Spleen (tissue), 11 donors: ENCODE measurements at regions not wholly inside any gene's neighbourhood (a gene's known extent, or its start where the extent isn't known, plus 50 kb on each side); places are given as distances from the start of the nearest gene placed in this dataset.

Source experiments
- DNase-seq: peaks from one replicate; pipeline ENCODE4 v3.0.0-alpha.2; 2020
- H3K27ac ChIP-seq, 8 donors: fragments of 200-600 bp; sonication (generic) in 7 of 8; 1 replicate in 4 of 8; 2 replicates in 4 of 8; pipeline versions ENCODE4 v1.5.0 to v1.8.0; 2016 to 2021; ENCODE audit warnings: inconsistent platforms in 4 of 8, mild to moderate bottlenecking in 4 of 8, moderate library complexity in 1 of 8
- H3K27me3 ChIP-seq, 7 donors: fragments of 200-600 bp; sonication (generic) in 6 of 7; replicated peaks in 1 of 7; 1 replicate in 4 of 7; 2 replicates in 3 of 7; pipeline versions ENCODE4 v1.5.0 to v1.8.0; 2016 to 2021; ENCODE audit warnings: inconsistent platforms in 3 of 7, mild to moderate bottlenecking in 1 of 7
- H3K36me3 ChIP-seq, 6 donors: fragments of 200-600 bp; sonication (generic) in 5 of 6; 1 replicate in 4 of 6; 2 replicates in 2 of 6; pipeline versions ENCODE4 v1.5.0 to v1.8.0; 2016 to 2021; ENCODE audit warnings: inconsistent platforms in 2 of 6
- H3K4me1 ChIP-seq, 6 donors: fragments of 200-600 bp; sonication (generic) in 5 of 6; 1 replicate in 3 of 6; 2 replicates in 3 of 6; pipeline versions ENCODE4 v1.5.0 to v1.8.0; 2016 to 2021; ENCODE audit warnings: inconsistent platforms in 3 of 6
- H3K4me3 ChIP-seq, 8 donors: fragments of 200-600 bp; sonication (generic) in 7 of 8; 1 replicate in 4 of 8; 2 replicates in 4 of 8; pipeline versions ENCODE4 v1.5.0 to v1.8.0; 2016 to 2021; ENCODE audit warnings: inconsistent platforms in 4 of 8, mild to moderate bottlenecking in 4 of 8, moderate library complexity in 2 of 8
- H3K9me3 ChIP-seq, 8 donors: fragments of 200-600 bp; sonication (generic) in 7 of 8; 1 replicate in 4 of 8; 2 replicates in 4 of 8; pipeline versions ENCODE4 v1.5.0 to v1.8.0; 2016 to 2021; ENCODE audit warnings: inconsistent platforms in 4 of 8
- CTCF ChIP-seq, 11 experiments: fragments of 200-600 bp in 7 of 11; fragments of 450-650 bp in 4 of 11; sonication (generic) in 4 of 11; IDR thresholded peaks in 8 of 11; conservative IDR thresholded peaks in 3 of 11; 1 replicate in 7 of 11; 2 replicates in 4 of 11; pipeline versions ENCODE4 v1.4.0 to v1.8.0; 2016 to 2021; ENCODE audit warnings: antibody characterized with exemption in 11 of 11, inconsistent platforms in 4 of 11, mild to moderate bottlenecking in 1 of 11
- POLR2A ChIP-seq, 3 donors: fragments of 450-650 bp; IDR thresholded peaks; one replicate each; pipeline ENCODE4 v1.5.1; 2017; ENCODE audit warnings: antibody characterized with exemption in 3 of 3, mild to moderate bottlenecking in 1 of 3
- POLR2AphosphoS5 ChIP-seq, 3 donors: sonication (generic); formaldehyde crosslinking; IDR thresholded peaks; one replicate each; pipeline ENCODE4 v1.5.1; 2017; ENCODE audit warnings: antibody characterized with exemption in 3 of 3
- WGBS, 5 donors: extraction: QIAGEN DNeasy Blood & Tissue Kit in 3 of 5; methylation state at CpG; one replicate each; pipeline versions ENCODE4 v1.1.5 to v1.1.7; 2013 to 2018; 5-methylcytosine and 5-hydroxymethylcytosine counted together
- intact Hi-C: fragments of 100-400 bp; cut with DNase I; formaldehyde crosslinking; loops from one replicate; pipeline ENCODE4 v1.15.0; 2023; ENCODE audit warnings: low total_unique reads
- donor health status: healthy with polysubstance abuse.
- donor health status: DM: no; HTN: no; CAD: no; lungs with moderate emphysema.
- donor health status: DM: no; HTN: no; CAD: no.
- donor health status: Bipolar disorder and iron deficiency.
- donor health status: healthy.
- donor health status: DM: no; HTN: no; CAD: no.
- donor health status: DM: yes; HTN: yes; CAD: no.

- H3K27me3 ChIP-seq, result no peaks in the 10 kb centered on the region
- H3K36me3 ChIP-seq, result no peaks in the 10 kb centered on the region
- TF ChIP-seq POLR2AphosphoS5 (IDR thresholded peaks at IDR 0.05) (no peak), CTCF (IDR thresholded peaks at IDR 0.05 in 8 of 11, conservative IDR thresholded peaks at IDR 0.05 in 3 of 11) (no peak), POLR2A (IDR thresholded peaks at IDR 0.05) (no peak)
- H3K27ac ChIP-seq, result no peak overlapping the region
- H3K4me1 ChIP-seq, result no peaks in the 10 kb centered on the region
- H3K9me3 ChIP-seq, result peaks cover 0 to 8% (median 0%) of the 10 kb centered on the region in 8 donors
- DNase-seq, result no peak
- no peak overlapping the region for H3K4me3 ChIP-seq
- WGBS, 5 donors, result 75 to 83% (median 79%) methylated on average over 5 of the region's 5 CpGs
- intact Hi-C loops, result no loop called here
Observed at GRCh38 chr4:33149658-33150524, 2429.7 kb downstream of the PCDH7 start.

- peaks cover 0 to 12% (median 2%) of the 10 kb centered on the region in 8 donors for H3K9me3 ChIP-seq
- TF ChIP-seq CTCF (IDR thresholded peaks at IDR 0.05 in 8 of 11, conservative IDR thresholded peaks at IDR 0.05 in 3 of 11), result no peak
- intact Hi-C loops, result no loop called here
- no peaks in the 10 kb centered on the region for H3K27me3 ChIP-seq
- DNase-seq, result no peak
- H3K4me3 ChIP-seq, result no peak overlapping the region
- no peaks in the 10 kb centered on the region for H3K36me3 ChIP-seq
- 78 to 89% (median 83%) methylated on average over 3 of the region's 3 CpGs for WGBS, 5 donors
- no peaks in the 10 kb centered on the region for H3K4me1 ChIP-seq
- H3K27ac ChIP-seq, result no peak overlapping the region
Observed at GRCh38 chr4:33150525-33150910, 2430.3 kb downstream of the PCDH7 start.

GRCh38 chr4:33160126-33160525 lies 2440.0 kb downstream of the PCDH7 start:
- H3K4me1 ChIP-seq, result no peaks in the 10 kb centered on the region
- no peak for DNase-seq
- TF ChIP-seq POLR2AphosphoS5 (IDR thresholded peaks at IDR 0.05) (no peak), POLR2A (IDR thresholded peaks at IDR 0.05) (no peak), CTCF (IDR thresholded peaks at IDR 0.05 in 8 of 11, conservative IDR thresholded peaks at IDR 0.05 in 3 of 11) (peak in 1 of 11 experiments; percentile 6)
- no peak overlapping the region for H3K27ac ChIP-seq
- 27 to 35% (median 31%) methylated on average over 2 of the region's 2 CpGs for WGBS, 5 donors
- H3K27me3 ChIP-seq, result no peaks in the 10 kb centered on the region
- H3K4me3 ChIP-seq, result no peak overlapping the region
- peaks cover 0 to 22% (median 11%) of the 10 kb centered on the region in 8 donors for H3K9me3 ChIP-seq
- intact Hi-C loops, result no loop called here
- no peaks in the 10 kb centered on the region for H3K36me3 ChIP-seq

GRCh38 chr4:33161202-33161601 lies 2441.0 kb downstream of the PCDH7 start:
- intact Hi-C loops, result no loop called here
- Histone ChIP-seq H3K4me1 (no peaks in the 10 kb centered on the region), H3K27ac (no peak overlapping the region), H3K27me3 (no peaks in the 10 kb centered on the region), H3K36me3 (no peaks in the 10 kb centered on the region), H3K4me3 (no peak overlapping the region), H3K9me3 (peaks cover 0 to 11% (median 3%) of the 10 kb centered on the region in 8 donors)
- no peak for TF ChIP-seq POLR2AphosphoS5 (IDR thresholded peaks at IDR 0.05)
- no peak for TF ChIP-seq POLR2A (IDR thresholded peaks at IDR 0.05)
- TF ChIP-seq CTCF (IDR thresholded peaks at IDR 0.05 in 8 of 11, conservative IDR thresholded peaks at IDR 0.05 in 3 of 11), result no peak
- no peak for DNase-seq
- 94 to 97% (median 95%) methylated on average over 4 of the region's 4 CpGs for WGBS, 5 donors
